Adrenal gland (tissue), 9 donors: ENCODE measurements at regions not wholly inside any gene's neighbourhood (a gene's known extent, or its start where the extent isn't known, plus 50 kb on each side); places are given as distances from the start of the nearest gene placed in this dataset.

Source experiments
- DNase-seq, 7 donors: peaks; one replicate each; pipeline ENCODE4 v3.0.0-alpha.2; 2019 to 2020
- H3K27ac ChIP-seq, 5 donors: fragments of 200-600 bp; sonication (generic) in 4 of 5; 1 replicate in 3 of 5; 2 replicates in 2 of 5; pipeline versions ENCODE4 v1.5.1 to v1.8.0; 2016 to 2020; ENCODE audit warnings: mild to moderate bottlenecking in 1 of 5
- H3K27me3 ChIP-seq: fragments of 200-600 bp; 2 replicates; pipeline ENCODE4 v1.8.0; 2021
- H3K36me3 ChIP-seq, 2 donors: fragments of 200-600 bp; replicated peaks in 1 of 2; 1 replicate in 1 of 2; 2 replicates in 1 of 2; pipeline versions ENCODE4 v1.5.1 to v1.8.0; 2018 to 2022
- H3K4me1 ChIP-seq, 2 donors: fragments of 200-600 bp; replicated peaks in 1 of 2; 1 replicate in 1 of 2; 2 replicates in 1 of 2; pipeline versions ENCODE4 v1.5.1 to v1.8.0; 2018 to 2021
- H3K4me3 ChIP-seq, 4 donors: fragments of 200-600 bp; sonication (generic) in 3 of 4; one replicate each; pipeline ENCODE4 v1.5.1; 2016 to 2018
- H3K9me3 ChIP-seq, 3 donors: fragments of 200-600 bp; sonication (generic) in 1 of 3; replicated peaks in 1 of 3; 1 replicate in 2 of 3; 2 replicates in 1 of 3; pipeline versions ENCODE4 v1.5.1 to v1.8.0; 2016 to 2021
- POLR2A ChIP-seq, 2 donors: fragments of 450-650 bp; IDR thresholded peaks; one replicate each; pipeline ENCODE4 v1.6.1; 2017; ENCODE audit warnings: antibody characterized with exemption in 2 of 2, mild to moderate bottlenecking in 2 of 2, moderate library complexity in 1 of 2
- WGBS, 4 donors: extraction: QIAGEN DNeasy Blood & Tissue Kit in 2 of 4; methylation state at CpG; one replicate each; pipeline versions ENCODE4 v1.1.5 to v1.1.7; 2013 to 2017; 5-methylcytosine and 5-hydroxymethylcytosine counted together
- intact Hi-C, 2 donors: fragments of 100-400 bp; cut with DNase I; formaldehyde crosslinking; loops; one replicate each; pipeline versions ENCODE4 v1.14.1 to v1.15.0; 2022 to 2023
- TF ChIP-seq, protein P1 (sequence below), 6 experiments: fragments of 450-650 bp in 4 of 6; fragments of 200-600 bp in 2 of 6; sonication (generic) in 1 of 6; IDR thresholded peaks; 1 replicate in 5 of 6; 2 replicates in 1 of 6; pipeline versions ENCODE4 v1.5.1 to v1.8.0; 2016 to 2021; ENCODE audit warnings: antibody characterized with exemption in 6 of 6, mild to moderate bottlenecking in 2 of 6, moderate library complexity in 1 of 6
- donor health status: healthy with polysubstance abuse.
- donor health status: Bipolar disorder and iron deficiency.
- donor health status: DM: yes; HTN: yes; CAD: no.
- donor health status: DM: no; HTN: no; CAD: no.
- donor health status: DM: no; HTN: no; CAD: no.

DNA sequence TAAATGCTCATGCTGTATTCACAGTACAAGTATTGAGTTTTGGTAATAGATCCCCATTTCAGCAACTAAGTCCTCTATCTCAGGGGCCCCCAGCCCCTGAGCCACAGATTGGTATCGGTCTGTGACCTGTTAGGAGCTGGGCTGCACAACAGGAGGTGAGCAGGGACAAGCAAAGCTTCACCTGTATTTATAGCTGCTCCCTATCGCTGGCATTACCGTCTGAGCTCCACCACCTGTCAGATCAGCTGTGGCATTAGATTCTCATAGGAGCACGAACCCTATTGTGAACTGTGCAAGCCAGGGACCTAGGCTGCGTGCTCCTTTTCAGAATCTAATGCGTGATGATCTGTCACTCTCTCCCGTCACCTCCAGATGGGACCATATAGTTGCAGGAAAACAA lies 262.8 kb upstream of the UBE2E2 start:
- WGBS, 4 donors: 75 to 81% (median 78%) methylated on average over 7 of the region's 7 CpGs
- Histone ChIP-seq H3K4me3 (no peak overlapping the region), H3K27ac (no peak overlapping the region), H3K4me1 (no peaks in the 10 kb centered on the region), H3K36me3 (no peaks in the 10 kb centered on the region), H3K9me3 (no peaks in the 10 kb centered on the region), H3K27me3 (no peaks in the 10 kb centered on the region)
- TF ChIP-seq POLR2A (IDR thresholded peaks at IDR 0.05): no peak
- TF ChIP-seq, protein P1, sequence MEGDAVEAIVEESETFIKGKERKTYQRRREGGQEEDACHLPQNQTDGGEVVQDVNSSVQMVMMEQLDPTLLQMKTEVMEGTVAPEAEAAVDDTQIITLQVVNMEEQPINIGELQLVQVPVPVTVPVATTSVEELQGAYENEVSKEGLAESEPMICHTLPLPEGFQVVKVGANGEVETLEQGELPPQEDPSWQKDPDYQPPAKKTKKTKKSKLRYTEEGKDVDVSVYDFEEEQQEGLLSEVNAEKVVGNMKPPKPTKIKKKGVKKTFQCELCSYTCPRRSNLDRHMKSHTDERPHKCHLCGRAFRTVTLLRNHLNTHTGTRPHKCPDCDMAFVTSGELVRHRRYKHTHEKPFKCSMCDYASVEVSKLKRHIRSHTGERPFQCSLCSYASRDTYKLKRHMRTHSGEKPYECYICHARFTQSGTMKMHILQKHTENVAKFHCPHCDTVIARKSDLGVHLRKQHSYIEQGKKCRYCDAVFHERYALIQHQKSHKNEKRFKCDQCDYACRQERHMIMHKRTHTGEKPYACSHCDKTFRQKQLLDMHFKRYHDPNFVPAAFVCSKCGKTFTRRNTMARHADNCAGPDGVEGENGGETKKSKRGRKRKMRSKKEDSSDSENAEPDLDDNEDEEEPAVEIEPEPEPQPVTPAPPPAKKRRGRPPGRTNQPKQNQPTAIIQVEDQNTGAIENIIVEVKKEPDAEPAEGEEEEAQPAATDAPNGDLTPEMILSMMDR (IDR thresholded peaks at IDR 0.05): no peak
- DNase-seq: no peak
- intact Hi-C loops: no loop called here

DNA sequence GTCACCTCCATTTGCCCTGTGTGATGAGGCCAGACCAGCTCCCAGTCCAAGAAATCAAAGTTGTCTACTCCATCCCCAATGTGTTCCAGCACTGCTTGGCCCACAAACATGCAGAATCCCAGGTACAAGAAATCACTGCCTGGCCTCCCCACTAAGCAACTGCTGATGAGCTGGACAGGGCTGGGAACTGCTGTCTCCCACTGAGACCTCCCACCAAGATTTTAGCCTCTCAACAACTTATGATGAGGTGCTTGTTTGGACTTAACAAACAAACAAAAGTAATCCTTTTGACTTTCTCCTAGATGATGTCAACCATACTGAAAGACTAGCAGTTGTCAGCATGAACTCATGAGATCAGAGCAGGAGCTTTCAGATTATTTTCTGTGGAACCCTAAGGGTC lies 260.1 kb upstream of the UBE2E2 start:
- Histone ChIP-seq H3K4me3 (no peak overlapping the region), H3K9me3 (no peaks in the 10 kb centered on the region), H3K36me3 (no peaks in the 10 kb centered on the region), H3K4me1 (no peaks in the 10 kb centered on the region), H3K27ac (no peak overlapping the region), H3K27me3 (no peaks in the 10 kb centered on the region)
- no peak for DNase-seq
- intact Hi-C loops: no loop called here
- no peak for TF ChIP-seq POLR2A (IDR thresholded peaks at IDR 0.05)
- TF ChIP-seq, protein P1 (IDR thresholded peaks at IDR 0.05): no peak

DNA sequence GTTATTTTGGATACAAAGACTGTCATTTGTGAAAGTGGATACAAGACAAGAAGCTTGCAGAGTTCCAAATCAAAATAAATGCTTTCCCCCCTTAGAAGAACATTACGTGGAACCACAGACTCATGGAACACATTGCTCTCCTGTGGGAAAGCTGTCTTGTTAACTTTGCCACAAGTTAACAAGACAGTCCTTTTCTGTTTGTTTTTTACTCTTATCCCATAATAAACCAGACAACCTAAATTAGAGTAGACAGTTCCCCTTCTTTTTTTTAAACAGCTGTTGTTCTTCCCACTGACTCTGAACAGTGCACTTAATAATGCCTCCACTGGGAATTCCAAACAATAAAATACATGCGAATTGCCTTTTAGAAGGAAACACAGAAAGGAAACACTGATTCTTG lies 255.3 kb upstream of the UBE2E2 start:
- Histone ChIP-seq H3K36me3 (no peaks in the 10 kb centered on the region), H3K27ac (no peak overlapping the region), H3K27me3 (no peaks in the 10 kb centered on the region), H3K4me3 (no peak overlapping the region), H3K4me1 (no peaks in the 10 kb centered on the region), H3K9me3 (no peaks in the 10 kb centered on the region)
- intact Hi-C loops: no loop called here
- DNase-seq: no peak
- TF ChIP-seq, protein P1 (IDR thresholded peaks at IDR 0.05): no peak
- TF ChIP-seq POLR2A (IDR thresholded peaks at IDR 0.05): no peak
- 48 to 65% (median 53%) methylated on average over 2 of the region's 2 CpGs for WGBS, 4 donors

GRCh38 chr3:22951910-22952309 lies 251.2 kb upstream of the UBE2E2 start:
- no peak for DNase-seq
- Histone ChIP-seq H3K27ac (no peak overlapping the region), H3K9me3 (no peaks in the 10 kb centered on the region), H3K27me3 (no peaks in the 10 kb centered on the region), H3K4me1 (no peaks in the 10 kb centered on the region), H3K4me3 (no peak overlapping the region), H3K36me3 (no peaks in the 10 kb centered on the region)
- intact Hi-C loops: loop anchor here in 1 of 2 donors (10.0 kb wide), 1 partner anchor 387 kb away; no protein-coding TSS in a partner anchor
- TF ChIP-seq POLR2A (IDR thresholded peaks at IDR 0.05): no peak
- TF ChIP-seq, protein P1 (IDR thresholded peaks at IDR 0.05): no peak
